Panc1 (cell line): ENCODE measurements at regions not wholly inside any gene's neighbourhood (a gene's known extent, or its start where the extent isn't known, plus 50 kb on each side); places are given as distances from the start of the nearest gene placed in this dataset.

ENCODE experiments used
- ATAC-seq: fragments of 200-7000 bp; cut with Tn5 transposase; 2 replicates; pipeline ENCODE4 v1.9.1; 2020; ENCODE audit warnings: mild to moderate bottlenecking, moderate library complexity
- BruUV-seq: library from RNA; stranded (reverse); fragments of 400-500 nt; replicated peaks from 2 replicates; lab custom pipeline; 2021; lab: Mats Ljungman, UMichigan
- CTCF ChIA-PET: fragments of 300-600 bp; sonication (Branson Sonifier 250); formaldehyde crosslinking; loops from one replicate; lab custom pipeline; 2022; ENCODE audit warnings: antibody characterized with exemption; lab: Charles Lee
- POLR2A ChIA-PET: fragments of 300-600 bp; sonication (Branson Sonifier 250); formaldehyde crosslinking; loops from one replicate; lab custom pipeline; 2022; ENCODE audit warnings: antibody characterized with exemption; lab: Charles Lee
- DNase-seq: peaks from one replicate; pipeline ENCODE4 v3.0.0-alpha.2; 2010; ENCODE audit warnings: low read depth, low spot score
- H3K27ac ChIP-seq: 2 replicates; pipeline ENCODE4 v1.5.1; 2011; ENCODE audit warnings: mild to moderate bottlenecking, low read length, inconsistent platforms
- H3K27me3 ChIP-seq: fragments of 200-500 bp; sonication (Bioruptor generic); 2 replicates; pipeline ENCODE4 v1.6.0; 2014; ENCODE audit warnings: low read length, inconsistent platforms; ENCODE audit not compliant: control insufficient read depth, insufficient read depth
- H3K36me3 ChIP-seq: fragments of 200-500 bp; sonication (Bioruptor generic); 2 replicates; pipeline ENCODE4 v1.5.1; 2014; ENCODE audit warnings: inconsistent platforms, mild to moderate bottlenecking, low read length, moderate library complexity; ENCODE audit not compliant: control insufficient read depth, insufficient read depth
- H3K4me1 ChIP-seq: 2 replicates; pipeline ENCODE4 v1.5.1; 2011; ENCODE audit warnings: inconsistent platforms, mild to moderate bottlenecking, low read length, moderate library complexity; ENCODE audit not compliant: control insufficient read depth, insufficient read depth
- H3K4me3 ChIP-seq, 2 experiments: 2 replicates each; pipeline ENCODE4 v1.5.1; 2011 to 2012; ENCODE audit warnings: low read depth in 2 of 2, low read length in 2 of 2, mild to moderate bottlenecking in 2 of 2, inconsistent platforms in 1 of 2, moderate library complexity in 1 of 2
- H3K9me3 ChIP-seq: fragments of 200-500 bp; sonication (Bioruptor generic); 2 replicates; pipeline ENCODE4 v1.5.1; 2014; ENCODE audit warnings: low read depth, mild to moderate bottlenecking, inconsistent platforms, low read length, moderate library complexity; ENCODE audit not compliant: control insufficient read depth, insufficient read depth
- POLR2AphosphoS5 ChIP-seq: IDR thresholded peaks from 2 replicates; pipeline ENCODE4 v1.6.1; 2012; ENCODE audit warnings: mild to moderate bottlenecking, low read depth, low read length, moderate library complexity
- SIN3A ChIP-seq: IDR thresholded peaks from 2 replicates; pipeline ENCODE4 v1.6.1; 2012; ENCODE audit warnings: low read depth, mild to moderate bottlenecking, low read length, moderate library complexity, borderline replicate concordance; ENCODE audit not compliant: insufficient read depth
- TCF7L2 ChIP-seq: IDR thresholded peaks from 2 replicates; pipeline ENCODE4 v1.6.1; 2011; ENCODE audit warnings: mild to moderate bottlenecking, low read depth, low read length, inconsistent platforms
- in situ Hi-C: cut with HindIII; loops from 2 replicates; pipeline ENCODE4 v1.10.0; 2016; ENCODE audit warnings: low sequenced_read_pairs, low pct_unique_long_range_greater_than_20kb
- intact Hi-C: fragments of 100-400 bp; cut with micrococcal nuclease; formaldehyde crosslinking; loops from one replicate; pipeline ENCODE4 v1.10.0; 2022; ENCODE audit not compliant: unreplicated experiment
- TF ChIP-seq, protein P1 (sequence below): fragments of 450-650 bp; IDR thresholded peaks from 2 replicates; pipeline ENCODE4 v1.5.1; 2017; ENCODE audit warnings: mild to moderate bottlenecking
- TF ChIP-seq, protein P2 (sequence below), 2 experiments: IDR thresholded peaks; 2 replicates each; pipeline ENCODE4 v1.6.1; 2011 to 2012; ENCODE audit warnings: low read depth in 2 of 2, control low read depth in 1 of 2, low read length in 1 of 2, mild to moderate bottlenecking in 1 of 2, moderate library complexity in 1 of 2; ENCODE audit not compliant: insufficient read depth in 1 of 2

DNA sequence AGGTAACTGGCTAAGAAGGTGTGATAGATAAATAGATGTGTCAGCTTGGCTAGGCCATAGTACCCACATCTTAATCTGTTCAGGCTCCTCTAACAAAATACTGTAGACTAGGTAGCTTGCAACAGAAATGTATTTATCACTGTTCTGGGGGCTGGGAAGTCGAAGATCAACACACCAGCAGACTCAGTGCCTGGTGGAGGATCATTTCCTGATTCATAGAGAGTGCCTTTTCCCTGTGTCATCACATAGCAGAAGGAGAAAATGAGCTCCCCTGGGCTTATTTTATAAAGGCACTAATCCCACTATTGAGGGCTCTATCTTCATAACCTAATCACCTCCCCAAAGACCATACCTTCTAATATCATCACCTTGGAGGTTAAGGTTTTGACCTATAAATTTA is 532.7 kb upstream of the OLFM3 start:
- no peak for ATAC-seq
- H3K27ac ChIP-seq, result no peak overlapping the region
- no peaks in the 10 kb centered on the region for H3K4me1 ChIP-seq
- in situ Hi-C loops (no loop called here), intact Hi-C loops (no loop called here)
- no peak for DNase-seq
- TF ChIP-seq POLR2AphosphoS5, result no peak
- TF ChIP-seq, protein P1, sequence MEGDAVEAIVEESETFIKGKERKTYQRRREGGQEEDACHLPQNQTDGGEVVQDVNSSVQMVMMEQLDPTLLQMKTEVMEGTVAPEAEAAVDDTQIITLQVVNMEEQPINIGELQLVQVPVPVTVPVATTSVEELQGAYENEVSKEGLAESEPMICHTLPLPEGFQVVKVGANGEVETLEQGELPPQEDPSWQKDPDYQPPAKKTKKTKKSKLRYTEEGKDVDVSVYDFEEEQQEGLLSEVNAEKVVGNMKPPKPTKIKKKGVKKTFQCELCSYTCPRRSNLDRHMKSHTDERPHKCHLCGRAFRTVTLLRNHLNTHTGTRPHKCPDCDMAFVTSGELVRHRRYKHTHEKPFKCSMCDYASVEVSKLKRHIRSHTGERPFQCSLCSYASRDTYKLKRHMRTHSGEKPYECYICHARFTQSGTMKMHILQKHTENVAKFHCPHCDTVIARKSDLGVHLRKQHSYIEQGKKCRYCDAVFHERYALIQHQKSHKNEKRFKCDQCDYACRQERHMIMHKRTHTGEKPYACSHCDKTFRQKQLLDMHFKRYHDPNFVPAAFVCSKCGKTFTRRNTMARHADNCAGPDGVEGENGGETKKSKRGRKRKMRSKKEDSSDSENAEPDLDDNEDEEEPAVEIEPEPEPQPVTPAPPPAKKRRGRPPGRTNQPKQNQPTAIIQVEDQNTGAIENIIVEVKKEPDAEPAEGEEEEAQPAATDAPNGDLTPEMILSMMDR, result no peak
- no peak for TF ChIP-seq TCF7L2
- TF ChIP-seq, protein P2, sequence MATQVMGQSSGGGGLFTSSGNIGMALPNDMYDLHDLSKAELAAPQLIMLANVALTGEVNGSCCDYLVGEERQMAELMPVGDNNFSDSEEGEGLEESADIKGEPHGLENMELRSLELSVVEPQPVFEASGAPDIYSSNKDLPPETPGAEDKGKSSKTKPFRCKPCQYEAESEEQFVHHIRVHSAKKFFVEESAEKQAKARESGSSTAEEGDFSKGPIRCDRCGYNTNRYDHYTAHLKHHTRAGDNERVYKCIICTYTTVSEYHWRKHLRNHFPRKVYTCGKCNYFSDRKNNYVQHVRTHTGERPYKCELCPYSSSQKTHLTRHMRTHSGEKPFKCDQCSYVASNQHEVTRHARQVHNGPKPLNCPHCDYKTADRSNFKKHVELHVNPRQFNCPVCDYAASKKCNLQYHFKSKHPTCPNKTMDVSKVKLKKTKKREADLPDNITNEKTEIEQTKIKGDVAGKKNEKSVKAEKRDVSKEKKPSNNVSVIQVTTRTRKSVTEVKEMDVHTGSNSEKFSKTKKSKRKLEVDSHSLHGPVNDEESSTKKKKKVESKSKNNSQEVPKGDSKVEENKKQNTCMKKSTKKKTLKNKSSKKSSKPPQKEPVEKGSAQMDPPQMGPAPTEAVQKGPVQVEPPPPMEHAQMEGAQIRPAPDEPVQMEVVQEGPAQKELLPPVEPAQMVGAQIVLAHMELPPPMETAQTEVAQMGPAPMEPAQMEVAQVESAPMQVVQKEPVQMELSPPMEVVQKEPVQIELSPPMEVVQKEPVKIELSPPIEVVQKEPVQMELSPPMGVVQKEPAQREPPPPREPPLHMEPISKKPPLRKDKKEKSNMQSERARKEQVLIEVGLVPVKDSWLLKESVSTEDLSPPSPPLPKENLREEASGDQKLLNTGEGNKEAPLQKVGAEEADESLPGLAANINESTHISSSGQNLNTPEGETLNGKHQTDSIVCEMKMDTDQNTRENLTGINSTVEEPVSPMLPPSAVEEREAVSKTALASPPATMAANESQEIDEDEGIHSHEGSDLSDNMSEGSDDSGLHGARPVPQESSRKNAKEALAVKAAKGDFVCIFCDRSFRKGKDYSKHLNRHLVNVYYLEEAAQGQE (IDR thresholded peaks at IDR 0.05; ENCODE audit: insufficient read depth in 1 of 2, low read depth in 2 of 2, low read length in 1 of 2), result no peak
- no peak for TF ChIP-seq SIN3A
- no peaks in the 10 kb centered on the region for H3K36me3 ChIP-seq
- POLR2A ChIA-PET, result no interaction called here
- no peak overlapping the region for H3K4me3 ChIP-seq
- BruUV-seq, result no TSS peak
- no peaks in the 10 kb centered on the region for H3K9me3 ChIP-seq
- H3K27me3 ChIP-seq, result no peaks in the 10 kb centered on the region
- CTCF ChIA-PET, result no interaction called here

DNA sequence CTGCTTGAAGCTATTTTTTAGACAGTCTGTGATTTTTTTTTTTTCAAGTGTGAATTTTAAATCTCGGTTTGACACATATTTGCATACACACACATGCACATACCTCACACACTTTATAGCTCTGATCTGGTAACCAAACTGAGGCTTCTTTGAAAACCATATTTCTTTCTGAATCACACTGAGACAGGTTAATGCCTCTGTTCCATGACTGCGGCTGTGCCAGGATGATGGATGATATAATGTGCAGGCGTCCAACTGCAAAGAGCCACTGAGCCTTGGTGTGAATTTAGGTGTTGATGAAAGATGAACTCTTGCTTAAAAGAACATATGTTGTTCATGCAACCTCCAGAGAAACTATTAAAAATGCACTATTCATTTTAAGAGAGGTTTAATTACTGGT is 504.0 kb upstream of the OLFM3 start:
- no peaks in the 10 kb centered on the region for H3K4me1 ChIP-seq
- no peak overlapping the region for H3K4me3 ChIP-seq
- CTCF ChIA-PET, result no interaction called here
- no TSS peak for BruUV-seq
- in situ Hi-C loops (no loop called here), intact Hi-C loops (no loop called here)
- no peak for ATAC-seq
- no peaks in the 10 kb centered on the region for H3K36me3 ChIP-seq
- no peaks in the 10 kb centered on the region for H3K27me3 ChIP-seq
- no peak overlapping the region for H3K27ac ChIP-seq
- no peaks in the 10 kb centered on the region for H3K9me3 ChIP-seq
- POLR2A ChIA-PET, result no interaction called here
- DNase-seq, result no peak
- TF ChIP-seq TCF7L2 (no peak), SIN3A (no peak), POLR2AphosphoS5 (no peak)
- TF ChIP-seq, protein P2 (IDR thresholded peaks at IDR 0.05; ENCODE audit: insufficient read depth in 1 of 2, low read depth in 2 of 2, low read length in 1 of 2), result no peak
- TF ChIP-seq, protein P1, result no peak
